Loucy (cell line): ENCODE measurements at regions not wholly inside any gene's neighbourhood (a gene's known extent, or its start where the extent isn't known, plus 50 kb on each side); places are given as distances from the start of the nearest gene placed in this dataset.

Experiments
- H2AFZ ChIP-seq: fragments of 200-600 bp; sonication (generic); 2 replicates; pipeline ENCODE4 v1.6.0; 2016; ENCODE audit warnings: antibody characterized with exemption, mild to moderate bottlenecking, low read length, moderate library complexity
- H3F3A ChIP-seq: fragments of 200-600 bp; 2 replicates; pipeline ENCODE4 v1.6.0; 2016; ENCODE audit warnings: antibody characterized with exemption, low read depth, mild to moderate bottlenecking
- H3K27me3 ChIP-seq: fragments of 200-600 bp; sonication (generic); 2 replicates; pipeline ENCODE4 v1.6.1; 2014; ENCODE audit warnings: low read length, mild to moderate bottlenecking; ENCODE audit not compliant: insufficient read depth, poor library complexity, severe bottlenecking
- H3K36me3 ChIP-seq: fragments of 200-600 bp; sonication (generic); 2 replicates; pipeline ENCODE4 v1.6.1; 2016; ENCODE audit warnings: low read length; ENCODE audit not compliant: insufficient read depth
- H3K4me1 ChIP-seq: fragments of 200-600 bp; sonication (generic); 2 replicates; pipeline ENCODE4 v1.5.1; 2014; ENCODE audit warnings: low read length, mild to moderate bottlenecking; ENCODE audit not compliant: insufficient read depth, poor library complexity, severe bottlenecking
- H3K4me2 ChIP-seq: fragments of 200-600 bp; sonication (generic); 2 replicates; pipeline ENCODE4 v1.6.0; 2014; ENCODE audit warnings: antibody characterized with exemption, low read length, low read depth, mild to moderate bottlenecking; ENCODE audit not compliant: poor library complexity, severe bottlenecking
- H3K4me3 ChIP-seq: fragments of 200-600 bp; sonication (generic); 2 replicates; pipeline ENCODE4 v1.5.1; 2014; ENCODE audit warnings: low read length, mild to moderate bottlenecking, mixed read lengths; ENCODE audit not compliant: poor library complexity, severe bottlenecking
- H3K79me2 ChIP-seq: fragments of 200-600 bp; sonication (generic); 2 replicates; pipeline ENCODE4 v1.6.1; 2014; ENCODE audit warnings: low read length; ENCODE audit not compliant: insufficient read depth
- H3K9ac ChIP-seq: fragments of 200-600 bp; sonication (generic); 2 replicates; pipeline ENCODE4 v1.6.0; 2014; ENCODE audit warnings: mild to moderate bottlenecking, low read depth, low read length, moderate library complexity; ENCODE audit not compliant: poor library complexity, severe bottlenecking
- H3K9me2 ChIP-seq: fragments of 200-600 bp; sonication (generic); replicated peaks from 2 replicates; pipeline ENCODE4 v1.6.1; 2016; ENCODE audit warnings: low read depth, low read length, mixed read lengths
- H3K9me3 ChIP-seq: fragments of 200-600 bp; sonication (generic); 2 replicates; pipeline ENCODE4 v1.6.1; 2014; ENCODE audit warnings: mild to moderate bottlenecking, antibody characterized with exemption, low read length, low read depth; ENCODE audit not compliant: insufficient read depth
- H4K20me1 ChIP-seq: fragments of 200-600 bp; sonication (generic); 2 replicates; pipeline ENCODE4 v1.6.0; 2014; ENCODE audit warnings: antibody characterized with exemption, low read length, mild to moderate bottlenecking; ENCODE audit not compliant: insufficient read depth, poor library complexity, severe bottlenecking
- EZH2phosphoT487 ChIP-seq: fragments of 200-600 bp; IDR thresholded peaks from 2 replicates; pipeline ENCODE4 v1.6.1; 2018; ENCODE audit warnings: antibody characterized with exemption, mild to moderate bottlenecking, moderate library complexity, borderline replicate concordance
- TF ChIP-seq, protein P1 (sequence below): fragments of 200-600 bp; sonication (generic); conservative IDR thresholded peaks from 2 replicates; pipeline ENCODE4 v1.5.1; 2014; ENCODE audit warnings: mild to moderate bottlenecking, antibody characterized with exemption, low read length

DNA sequence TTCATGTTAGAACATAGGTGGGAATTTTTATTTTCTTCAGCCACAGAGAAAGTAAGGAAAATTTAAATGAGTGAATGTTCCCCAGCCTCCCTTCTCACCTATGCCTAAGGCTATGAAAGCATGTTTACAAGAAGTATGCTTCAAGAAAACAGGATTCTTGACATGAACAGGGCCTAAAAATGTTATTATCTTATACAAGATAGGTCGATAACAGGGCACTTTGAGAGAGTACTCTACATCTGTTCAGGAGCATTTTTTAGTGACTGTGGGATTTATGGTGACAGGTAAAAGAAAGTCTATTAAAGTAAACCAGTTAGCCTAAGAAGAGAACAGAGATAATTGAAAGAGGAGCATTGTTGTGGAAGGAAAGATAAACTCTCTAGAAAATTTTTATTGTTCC is 222.9 kb upstream of the DAAM1 start:
- no peak overlapping the region for H3K9ac ChIP-seq
- H2AFZ ChIP-seq, result no peak overlapping the region
- no peaks in the 10 kb centered on the region for H3K4me1 ChIP-seq
- H4K20me1 ChIP-seq, result no peaks in the 10 kb centered on the region
- H3K4me3 ChIP-seq, result no peak overlapping the region
- no peaks in the 10 kb centered on the region for H3F3A ChIP-seq
- no peaks in the 10 kb centered on the region for H3K27me3 ChIP-seq
- H3K36me3 ChIP-seq, result no peaks in the 10 kb centered on the region
- H3K9me2 ChIP-seq, result no peaks in the 10 kb centered on the region
- no peak for TF ChIP-seq EZH2phosphoT487
- TF ChIP-seq, protein P1, sequence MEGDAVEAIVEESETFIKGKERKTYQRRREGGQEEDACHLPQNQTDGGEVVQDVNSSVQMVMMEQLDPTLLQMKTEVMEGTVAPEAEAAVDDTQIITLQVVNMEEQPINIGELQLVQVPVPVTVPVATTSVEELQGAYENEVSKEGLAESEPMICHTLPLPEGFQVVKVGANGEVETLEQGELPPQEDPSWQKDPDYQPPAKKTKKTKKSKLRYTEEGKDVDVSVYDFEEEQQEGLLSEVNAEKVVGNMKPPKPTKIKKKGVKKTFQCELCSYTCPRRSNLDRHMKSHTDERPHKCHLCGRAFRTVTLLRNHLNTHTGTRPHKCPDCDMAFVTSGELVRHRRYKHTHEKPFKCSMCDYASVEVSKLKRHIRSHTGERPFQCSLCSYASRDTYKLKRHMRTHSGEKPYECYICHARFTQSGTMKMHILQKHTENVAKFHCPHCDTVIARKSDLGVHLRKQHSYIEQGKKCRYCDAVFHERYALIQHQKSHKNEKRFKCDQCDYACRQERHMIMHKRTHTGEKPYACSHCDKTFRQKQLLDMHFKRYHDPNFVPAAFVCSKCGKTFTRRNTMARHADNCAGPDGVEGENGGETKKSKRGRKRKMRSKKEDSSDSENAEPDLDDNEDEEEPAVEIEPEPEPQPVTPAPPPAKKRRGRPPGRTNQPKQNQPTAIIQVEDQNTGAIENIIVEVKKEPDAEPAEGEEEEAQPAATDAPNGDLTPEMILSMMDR, result no peak
- no peaks in the 10 kb centered on the region for H3K79me2 ChIP-seq
- no peaks in the 10 kb centered on the region for H3K9me3 ChIP-seq
- H3K4me2 ChIP-seq, result no peak overlapping the region

DNA sequence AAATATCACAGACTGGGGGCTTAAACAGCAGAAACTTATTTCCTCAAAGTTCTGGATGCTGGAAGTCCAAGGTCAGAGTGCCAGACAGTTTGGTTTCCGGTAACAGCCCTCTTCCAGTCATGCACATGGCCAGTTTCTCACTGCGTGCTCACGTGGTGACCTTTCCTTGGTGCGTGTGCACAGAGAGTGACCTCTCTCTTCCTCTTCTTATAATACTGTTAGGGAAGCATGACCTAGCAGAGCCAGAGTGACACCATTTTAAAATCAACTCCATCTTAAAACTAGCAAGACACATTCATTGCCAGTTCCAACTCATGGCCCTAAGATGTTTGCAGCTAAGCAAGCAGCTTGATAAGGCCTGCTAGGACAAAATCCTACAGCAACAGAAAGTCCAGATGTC is 221.5 kb upstream of the DAAM1 start:
- no peaks in the 10 kb centered on the region for H3K9me3 ChIP-seq
- TF ChIP-seq, protein P1, result no peak
- TF ChIP-seq EZH2phosphoT487, result no peak
- no peaks in the 10 kb centered on the region for H3K27me3 ChIP-seq
- H3F3A ChIP-seq, result no peaks in the 10 kb centered on the region
- no peaks in the 10 kb centered on the region for H4K20me1 ChIP-seq
- H3K36me3 ChIP-seq, result no peaks in the 10 kb centered on the region
- H2AFZ ChIP-seq, result no peak overlapping the region
- no peak overlapping the region for H3K9ac ChIP-seq
- no peak overlapping the region for H3K4me2 ChIP-seq
- no peaks in the 10 kb centered on the region for H3K9me2 ChIP-seq
- no peak overlapping the region for H3K4me3 ChIP-seq
- no peaks in the 10 kb centered on the region for H3K4me1 ChIP-seq
- no peaks in the 10 kb centered on the region for H3K79me2 ChIP-seq

DNA sequence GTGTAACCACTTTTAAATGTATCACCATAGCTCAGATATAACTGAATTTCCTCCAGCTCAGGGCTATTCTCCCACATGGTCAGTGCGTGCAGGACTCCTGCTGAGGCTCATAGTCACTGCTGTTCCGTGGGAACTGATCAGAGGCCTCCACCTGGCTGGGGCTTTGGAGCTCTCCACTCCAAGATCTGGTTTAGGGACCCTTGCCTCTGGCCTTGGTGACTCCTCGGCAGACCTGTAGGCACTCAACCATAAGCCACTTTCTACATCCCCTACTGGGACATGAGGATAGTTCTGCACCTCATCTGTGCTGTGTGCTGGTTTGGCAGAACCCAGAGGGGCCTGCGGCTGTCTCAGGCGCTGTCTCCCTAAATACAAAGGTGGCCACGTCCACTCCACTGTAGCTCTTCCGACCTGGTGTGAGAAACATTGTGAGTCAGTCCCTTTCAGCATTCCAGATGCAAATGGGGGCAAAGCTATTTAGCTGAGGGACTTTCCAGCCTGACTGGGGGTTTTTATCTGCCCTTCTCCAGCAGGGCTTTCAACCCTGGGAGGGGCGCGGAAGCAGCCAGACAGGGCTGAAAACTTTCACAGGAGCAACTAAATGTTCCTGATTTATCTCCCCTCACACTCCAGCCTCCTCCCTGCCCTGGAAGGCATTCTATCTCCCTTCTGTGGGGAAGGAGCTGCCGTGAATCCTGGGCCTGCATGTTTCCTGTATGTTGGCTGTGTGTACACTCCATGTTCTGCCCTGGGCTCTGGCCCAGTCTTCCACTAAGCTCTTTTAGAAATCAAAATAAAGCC is 218.3 kb upstream of the DAAM1 start:
- no peaks in the 10 kb centered on the region for H3K4me1 ChIP-seq
- no peak overlapping the region for H3K4me3 ChIP-seq
- H3K27me3 ChIP-seq, result no peaks in the 10 kb centered on the region
- no peaks in the 10 kb centered on the region for H3K36me3 ChIP-seq
- H3F3A ChIP-seq, result no peaks in the 10 kb centered on the region
- no peaks in the 10 kb centered on the region for H3K9me3 ChIP-seq
- H3K9ac ChIP-seq, result no peak overlapping the region
- H3K4me2 ChIP-seq, result no peak overlapping the region
- TF ChIP-seq EZH2phosphoT487, result no peak
- TF ChIP-seq, protein P1, result no peak
- no peaks in the 10 kb centered on the region for H3K9me2 ChIP-seq
- no peak overlapping the region for H2AFZ ChIP-seq
- no peaks in the 10 kb centered on the region for H3K79me2 ChIP-seq
- H4K20me1 ChIP-seq, result no peaks in the 10 kb centered on the region
